IPS-15b (cell line): ENCODE measurements at regions not wholly inside any gene's neighbourhood (a gene's known extent, or its start where the extent isn't known, plus 50 kb on each side); places are given as distances from the start of the nearest gene placed in this dataset.

Source experiments
- H3K27me3 ChIP-seq: one replicate; pipeline ENCODE4 v1.6.1; 2013; ENCODE audit warnings: low read length; ENCODE audit not compliant: control insufficient read depth, insufficient read depth
- H3K36me3 ChIP-seq: one replicate; pipeline ENCODE4 v1.6.1; 2013; ENCODE audit warnings: low read length; ENCODE audit not compliant: control insufficient read depth, insufficient read depth
- H3K4me1 ChIP-seq: one replicate; pipeline ENCODE4 v1.6.1; 2013; ENCODE audit warnings: mild to moderate bottlenecking, low read length; ENCODE audit not compliant: control insufficient read depth, insufficient read depth
- H3K4me3 ChIP-seq: one replicate; pipeline ENCODE4 v1.5.1; 2013; ENCODE audit warnings: low read depth, low read length
- H3K9ac ChIP-seq: one replicate; pipeline ENCODE4 v1.6.1; 2013; ENCODE audit warnings: low read depth, mild to moderate bottlenecking, low read length
- H3K9me3 ChIP-seq: one replicate; pipeline ENCODE4 v1.6.1; 2013; ENCODE audit warnings: mild to moderate bottlenecking, low read length; ENCODE audit not compliant: control insufficient read depth, insufficient read depth

DNA sequence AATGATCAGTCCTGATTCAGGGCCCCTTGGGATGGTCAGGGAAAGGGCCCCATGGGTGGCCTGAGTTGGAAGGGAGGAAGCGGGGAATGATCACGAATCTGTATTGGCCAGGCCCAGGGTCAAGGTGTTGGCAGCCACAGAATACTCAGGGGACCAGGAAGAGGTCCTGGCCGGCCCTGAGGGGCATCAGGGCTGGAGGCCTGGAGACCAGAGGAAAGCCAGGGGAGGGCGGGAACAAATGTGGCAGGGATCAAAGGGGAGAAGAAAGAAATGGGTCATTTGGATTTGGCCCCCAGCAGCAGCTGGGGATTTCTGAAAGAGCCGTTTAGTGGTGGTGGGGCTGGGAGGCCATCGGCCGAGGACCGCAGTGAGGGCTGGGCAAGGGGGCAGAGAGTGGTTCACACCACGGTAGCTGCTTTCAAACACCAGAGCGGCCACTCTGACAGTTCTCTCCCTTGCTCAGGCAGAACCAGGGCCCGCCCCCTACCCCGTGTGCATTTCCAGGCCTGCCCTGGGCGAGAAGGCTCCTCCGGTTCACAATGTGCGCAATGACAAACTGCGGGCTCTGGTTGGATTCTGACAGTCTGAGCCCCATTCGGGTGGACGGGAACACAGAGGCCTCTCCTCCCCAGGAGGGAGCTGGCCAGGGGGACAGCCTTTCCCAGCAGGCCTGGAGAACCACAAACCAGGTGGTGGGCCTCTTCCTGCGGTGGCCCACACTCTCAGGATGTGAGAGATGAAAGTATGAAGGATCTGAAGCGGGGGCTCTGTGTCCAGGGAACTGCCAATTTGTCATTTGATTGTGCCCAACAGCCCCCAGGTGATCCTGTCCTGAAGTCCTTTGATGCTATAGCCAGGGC lies 220.3 kb upstream of the IER5L start:
- peaks cover 6% of the 10 kb centered on the region for H3K27me3 ChIP-seq
- H3K4me1 ChIP-seq: no peaks in the 10 kb centered on the region
- H3K9ac ChIP-seq: no peak overlapping the region
- H3K4me3 ChIP-seq: no peak overlapping the region
- H3K9me3 ChIP-seq: no peaks in the 10 kb centered on the region
- no peaks in the 10 kb centered on the region for H3K36me3 ChIP-seq

DNA sequence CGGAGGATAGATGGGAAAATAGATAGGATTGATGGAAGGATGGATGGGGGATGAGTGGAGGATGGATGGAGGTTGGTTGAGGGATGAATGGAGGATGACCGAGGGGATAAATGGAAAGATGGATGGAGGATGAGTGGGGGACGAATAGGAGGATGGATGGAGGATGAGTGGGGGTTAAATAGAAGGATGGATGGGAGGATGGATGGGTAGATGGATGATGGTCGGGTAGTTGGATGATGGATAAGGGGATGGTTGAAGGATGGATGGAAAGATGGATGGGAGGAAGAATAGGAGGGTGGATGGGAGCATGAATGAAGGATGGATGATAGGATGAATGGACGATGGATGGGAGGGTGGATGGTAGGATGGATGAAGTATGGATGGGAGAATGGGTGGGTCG lies 219.3 kb upstream of the IER5L start:
- H3K4me1 ChIP-seq: no peaks in the 10 kb centered on the region
- no peak overlapping the region for H3K9ac ChIP-seq
- H3K9me3 ChIP-seq: no peaks in the 10 kb centered on the region
- no peaks in the 10 kb centered on the region for H3K36me3 ChIP-seq
- H3K27me3 ChIP-seq: peaks cover 6% of the 10 kb centered on the region
- H3K4me3 ChIP-seq: no peak overlapping the region

DNA sequence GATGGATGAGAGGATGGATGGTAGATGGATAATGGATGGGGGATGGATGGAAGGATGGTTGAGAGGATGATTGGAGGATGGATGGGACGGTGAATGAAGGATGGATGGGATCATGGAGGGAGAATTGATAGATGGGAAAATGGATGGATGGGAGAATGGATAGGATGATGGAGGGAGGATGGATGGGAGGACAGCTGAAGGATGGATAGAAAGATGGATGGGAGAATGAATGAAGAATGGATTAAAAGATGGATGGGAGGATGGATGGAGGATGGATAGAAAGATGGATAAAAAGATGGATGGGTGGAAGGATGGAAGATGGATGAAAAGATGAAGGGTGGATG lies 218.3 kb upstream of the IER5L start:
- no peaks in the 10 kb centered on the region for H3K9me3 ChIP-seq
- peaks cover 6% of the 10 kb centered on the region for H3K27me3 ChIP-seq
- no peaks in the 10 kb centered on the region for H3K4me1 ChIP-seq
- H3K4me3 ChIP-seq: no peak overlapping the region
- no peaks in the 10 kb centered on the region for H3K36me3 ChIP-seq
- H3K9ac ChIP-seq: no peak overlapping the region

DNA sequence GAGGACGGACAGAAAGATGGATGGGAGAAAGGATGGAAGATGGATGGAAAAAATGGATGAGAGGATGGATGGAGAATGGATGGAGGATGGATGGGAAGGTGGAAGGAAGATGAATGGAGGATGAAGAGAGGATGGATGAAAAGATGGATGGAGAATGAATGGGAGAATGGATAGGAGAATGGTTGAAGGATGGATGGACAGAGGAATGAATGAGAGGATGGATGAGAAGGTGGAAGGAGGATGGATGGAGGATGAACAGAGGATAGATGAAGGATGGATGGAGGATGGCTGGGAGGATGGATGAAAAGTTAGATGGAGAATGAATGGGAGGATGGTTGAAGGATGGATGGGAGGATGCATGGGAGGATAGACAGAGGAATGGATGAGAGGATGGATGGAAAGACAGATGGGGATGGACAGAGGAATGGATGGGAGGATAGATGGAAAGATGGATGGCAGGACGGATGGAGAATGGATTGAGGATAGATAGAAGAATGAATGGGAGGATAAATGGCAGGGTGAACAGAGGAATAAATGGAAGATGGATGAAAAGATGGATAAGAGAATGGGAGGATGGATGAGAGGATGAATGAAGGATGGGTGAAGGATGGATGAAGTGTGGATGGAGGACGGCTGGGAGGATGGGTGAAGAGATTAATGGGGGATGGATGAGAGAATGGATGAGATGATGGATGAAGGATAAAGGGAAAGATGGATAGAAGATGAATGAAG lies 217.7 kb upstream of the IER5L start:
- no peaks in the 10 kb centered on the region for H3K36me3 ChIP-seq
- H3K4me1 ChIP-seq: no peaks in the 10 kb centered on the region
- H3K27me3 ChIP-seq: peaks cover 7% of the 10 kb centered on the region
- no peak overlapping the region for H3K9ac ChIP-seq
- no peak overlapping the region for H3K4me3 ChIP-seq
- no peaks in the 10 kb centered on the region for H3K9me3 ChIP-seq

DNA sequence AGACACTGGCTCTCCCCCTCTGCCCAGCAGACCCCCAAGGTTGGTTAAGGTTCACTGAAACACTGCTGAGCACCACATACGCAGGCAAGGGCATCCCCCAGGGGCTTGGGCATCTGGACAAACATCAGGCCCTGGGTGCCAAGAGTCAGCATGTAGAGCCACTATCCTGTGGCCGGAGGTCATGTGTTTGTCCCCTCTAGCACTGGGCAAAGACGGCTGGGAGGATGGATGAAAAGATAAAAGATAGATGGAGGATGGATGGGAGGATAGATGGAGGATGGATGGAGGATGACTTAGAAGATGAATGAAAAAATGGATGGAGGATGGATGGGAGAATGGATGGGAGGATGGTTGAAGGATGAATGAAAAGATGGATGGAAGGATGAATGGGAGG lies 216.8 kb upstream of the IER5L start:
- Histone ChIP-seq H3K9me3 (no peaks in the 10 kb centered on the region), H3K4me1 (no peaks in the 10 kb centered on the region), H3K36me3 (no peaks in the 10 kb centered on the region), H3K9ac (no peak overlapping the region), H3K4me3 (no peak overlapping the region), H3K27me3 (peaks cover 7% of the 10 kb centered on the region)

DNA sequence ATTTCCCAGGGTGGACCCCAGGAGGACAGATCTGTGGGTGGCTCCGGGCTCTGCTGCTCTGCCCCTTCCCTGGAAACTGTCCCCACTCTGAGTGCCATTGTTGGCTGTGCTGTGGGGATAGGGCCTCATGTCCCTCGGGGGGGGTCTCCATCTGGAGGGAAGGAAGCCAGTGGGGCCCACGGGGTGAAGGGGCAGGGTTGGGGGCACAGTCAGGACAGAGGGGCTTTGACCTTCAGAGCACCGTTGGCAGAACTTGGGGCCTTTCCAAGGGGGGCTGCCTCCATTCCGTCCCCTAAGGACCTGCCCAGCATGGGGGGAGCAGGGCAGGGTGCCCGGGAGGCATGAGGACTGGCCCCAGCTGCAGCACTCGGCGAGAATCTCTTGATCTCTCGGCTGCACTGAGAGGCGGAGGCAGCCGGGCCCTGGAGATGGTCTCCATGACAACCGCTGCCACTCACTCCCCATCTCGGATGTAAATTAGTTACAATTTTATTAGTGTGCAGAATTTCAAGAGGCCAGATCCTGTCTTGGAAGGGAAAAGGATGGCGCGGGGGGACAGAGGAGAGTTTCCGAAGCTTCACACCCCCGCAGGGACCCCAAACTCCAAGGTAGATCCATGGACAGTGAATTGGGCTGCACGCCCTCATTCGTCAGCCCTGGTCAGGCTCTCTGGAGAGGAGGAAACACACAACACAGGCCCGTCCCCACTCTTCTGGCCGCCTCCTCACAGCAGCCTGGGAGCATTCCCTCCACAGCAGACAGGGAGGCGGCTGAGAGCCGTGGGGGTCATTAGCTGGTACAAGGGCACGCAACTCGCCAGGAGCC lies 216.2 kb upstream of the IER5L start:
- no peaks in the 10 kb centered on the region for H3K36me3 ChIP-seq
- H3K27me3 ChIP-seq: peaks cover 7% of the 10 kb centered on the region
- no peak overlapping the region for H3K9ac ChIP-seq
- no peak overlapping the region for H3K4me3 ChIP-seq
- no peaks in the 10 kb centered on the region for H3K9me3 ChIP-seq
- H3K4me1 ChIP-seq: no peaks in the 10 kb centered on the region

DNA sequence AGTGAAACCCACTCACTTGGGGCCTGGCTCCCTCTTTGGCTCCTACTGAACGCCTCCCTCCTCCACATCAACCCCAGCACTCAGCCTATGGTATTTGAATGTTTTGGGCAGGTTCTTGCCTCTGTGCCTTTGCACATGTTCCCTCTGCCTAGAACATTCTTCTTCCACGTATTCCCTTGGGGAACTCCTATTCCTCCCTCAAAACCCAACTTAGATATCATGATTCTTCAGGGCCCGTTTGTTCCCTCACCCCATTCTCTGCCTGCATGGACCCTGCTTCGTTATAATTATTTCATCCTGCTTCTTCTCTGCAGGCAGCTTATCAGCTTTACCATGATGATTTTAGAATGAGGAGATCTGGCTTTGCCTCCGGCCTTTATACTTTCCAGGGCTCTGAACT lies 215.0 kb upstream of the IER5L start:
- no peak overlapping the region for H3K4me3 ChIP-seq
- H3K9ac ChIP-seq: no peak overlapping the region
- no peaks in the 10 kb centered on the region for H3K4me1 ChIP-seq
- H3K9me3 ChIP-seq: no peaks in the 10 kb centered on the region
- H3K36me3 ChIP-seq: no peaks in the 10 kb centered on the region
- H3K27me3 ChIP-seq: peaks cover 7% of the 10 kb centered on the region

DNA sequence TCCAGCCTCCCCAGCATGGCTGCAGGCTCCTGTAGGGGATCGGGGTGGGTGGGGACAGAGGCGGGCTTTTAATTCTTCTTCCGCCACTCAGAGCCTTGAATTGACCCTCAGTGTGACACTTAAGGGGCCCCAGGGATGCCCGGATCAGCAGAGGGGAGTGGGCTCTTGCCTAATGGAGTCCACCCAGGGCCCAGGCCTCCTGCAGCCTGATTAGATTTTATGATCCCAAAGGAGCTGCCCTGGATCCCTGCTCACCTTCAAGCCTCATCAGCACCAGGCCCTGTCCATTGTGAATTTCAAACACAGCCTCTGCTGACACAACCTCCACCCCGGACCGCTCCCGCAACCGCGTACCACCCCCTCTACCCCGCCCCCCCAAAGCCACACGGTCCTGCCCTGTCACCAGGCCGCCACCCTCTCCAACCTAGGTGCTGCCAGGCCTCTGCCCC lies 214.1 kb upstream of the IER5L start:
- H3K36me3 ChIP-seq: no peaks in the 10 kb centered on the region

DNA sequence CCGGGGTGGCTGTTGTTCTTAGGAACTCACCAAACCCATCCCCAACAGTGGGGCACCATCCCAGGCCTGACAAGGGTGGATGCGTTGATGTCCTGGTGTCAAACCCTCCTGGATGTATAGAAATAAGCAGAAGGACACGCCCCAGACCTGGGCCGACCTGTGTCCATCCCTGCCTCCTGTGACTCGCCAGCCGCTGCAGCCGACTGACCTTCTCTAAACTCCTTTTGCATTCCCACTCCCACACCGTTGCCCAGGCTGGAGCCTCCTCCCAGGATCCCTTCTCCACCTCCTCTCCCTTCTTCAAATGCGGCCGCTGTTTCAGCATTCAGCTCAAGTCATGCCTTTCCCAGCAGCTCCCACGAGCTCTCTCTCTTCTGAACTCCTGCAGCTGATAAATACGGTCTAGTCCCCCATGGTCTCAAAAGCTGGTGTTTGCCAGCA lies 213.2 kb upstream of the IER5L start:
- H3K9me3 ChIP-seq: no peaks in the 10 kb centered on the region
- H3K9ac ChIP-seq: no peak overlapping the region
- H3K36me3 ChIP-seq: no peaks in the 10 kb centered on the region
- peaks cover 5% of the 10 kb centered on the region for H3K27me3 ChIP-seq
- H3K4me3 ChIP-seq: no peak overlapping the region
- no peaks in the 10 kb centered on the region for H3K4me1 ChIP-seq

More for the DNA sequence above, 214.1 kb upstream of the IER5L start:
- H3K27me3 ChIP-seq: peaks cover 7% of the 10 kb centered on the region
- no peak overlapping the region for H3K9ac ChIP-seq
- no peak overlapping the region for H3K4me3 ChIP-seq
- no peaks in the 10 kb centered on the region for H3K4me1 ChIP-seq
- no peaks in the 10 kb centered on the region for H3K9me3 ChIP-seq

DNA sequence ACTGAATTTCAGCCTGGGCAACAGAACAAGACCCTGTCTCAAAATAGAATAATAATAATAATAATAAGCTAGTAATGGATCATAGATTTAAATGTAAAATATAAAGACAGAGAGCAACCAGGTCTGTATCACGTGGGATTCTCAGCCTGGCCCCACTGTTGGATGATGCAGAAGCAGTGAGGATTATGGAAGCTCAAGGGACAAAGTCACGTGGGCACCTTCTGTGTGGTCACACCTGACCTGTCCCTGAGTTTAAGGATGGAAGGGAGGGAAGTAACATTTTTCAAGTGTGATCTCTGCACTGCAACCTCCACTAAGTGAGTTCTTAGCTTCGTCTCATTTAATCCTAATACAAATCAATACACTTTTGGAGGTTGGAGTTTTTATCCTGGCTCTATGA lies 212.5 kb upstream of the IER5L start:
- Histone ChIP-seq H3K4me1 (no peaks in the 10 kb centered on the region), H3K4me3 (no peak overlapping the region)

DNA sequence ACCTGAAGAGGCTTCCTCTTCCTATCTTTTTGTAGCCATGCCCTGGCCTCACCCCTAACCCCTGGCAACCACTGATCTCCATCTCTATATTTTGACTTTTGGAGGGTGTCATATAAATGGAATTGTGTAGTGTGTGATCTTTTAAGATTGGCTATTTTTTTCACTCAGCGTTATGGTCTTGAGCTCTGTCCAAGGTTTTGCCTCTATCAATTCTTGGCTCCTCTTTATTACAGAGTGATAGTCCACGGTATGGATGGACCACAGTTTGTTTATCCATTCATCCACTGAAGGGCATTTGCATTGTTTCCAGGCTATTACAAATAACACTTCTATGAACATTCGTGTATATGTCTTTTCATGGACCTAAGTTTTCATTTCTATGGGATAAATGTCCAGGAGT lies 209.8 kb upstream of the IER5L start:
- Histone ChIP-seq H3K36me3 (no peaks in the 10 kb centered on the region), H3K9me3 (no peaks in the 10 kb centered on the region), H3K27me3 (peaks cover 12% of the 10 kb centered on the region), H3K9ac (no peak overlapping the region), H3K4me1 (peaks cover under 1% of the 10 kb centered on the region), H3K4me3 (no peak overlapping the region)

More for the DNA sequence above, 212.5 kb upstream of the IER5L start:
- Histone ChIP-seq H3K9me3 (no peaks in the 10 kb centered on the region), H3K36me3 (no peaks in the 10 kb centered on the region), H3K27me3 (peaks cover 4% of the 10 kb centered on the region), H3K9ac (no peak overlapping the region)
